Activated T-cell treated with anti-CD3 and anti-CD28 coated beads, Interleukin-2, amount 50 U/mL, for 72 hours (primary cell): ENCODE measurements at regions not wholly inside any gene's neighbourhood (a gene's known extent, or its start where the extent isn't known, plus 50 kb on each side); places are given as distances from the start of the nearest gene placed in this dataset.

Experiments used
- ATAC-seq, 2 donors: fragments of 150-1000 bp; cut with Tn5 transposase; replicated peaks in 1 of 2; 2 replicates each; pipeline ENCODE4 v1.10.0; 2021; ENCODE audit warnings: moderate library complexity in 2 of 2, mild to moderate bottlenecking in 1 of 2
- DNase-seq, 2 donors: peaks; one replicate each; pipeline ENCODE4 v3.0.0; 2021 to 2022; ENCODE audit warnings: mixed read lengths in 1 of 2
- H3K27ac Mint-ChIP-seq: one replicate; pipeline ENCODE4 v1.8.0; 2022; ENCODE audit warnings: mild to moderate bottlenecking, moderate library complexity, mixed read lengths
- H3K27me3 Mint-ChIP-seq: one replicate; pipeline ENCODE4 v1.8.0; 2022; ENCODE audit warnings: low read depth, mixed read lengths
- H3K36me3 Mint-ChIP-seq, 2 donors: one replicate each; pipeline ENCODE4 v1.8.0; 2022; ENCODE audit warnings: mixed read lengths in 2 of 2, mild to moderate bottlenecking in 1 of 2; ENCODE audit not compliant: insufficient read depth in 2 of 2
- H3K4me1 Mint-ChIP-seq: one replicate; pipeline ENCODE4 v1.8.0; 2022; ENCODE audit warnings: low read depth, mixed read lengths
- H3K4me3 Mint-ChIP-seq, 2 donors: one replicate each; pipeline ENCODE4 v1.8.0; 2022; ENCODE audit warnings: mild to moderate bottlenecking in 2 of 2, mixed read lengths in 2 of 2, moderate library complexity in 2 of 2
- H3K9me3 Mint-ChIP-seq, 2 donors: one replicate each; pipeline ENCODE4 v1.8.0; 2022; ENCODE audit warnings: mixed read lengths in 2 of 2

DNA sequence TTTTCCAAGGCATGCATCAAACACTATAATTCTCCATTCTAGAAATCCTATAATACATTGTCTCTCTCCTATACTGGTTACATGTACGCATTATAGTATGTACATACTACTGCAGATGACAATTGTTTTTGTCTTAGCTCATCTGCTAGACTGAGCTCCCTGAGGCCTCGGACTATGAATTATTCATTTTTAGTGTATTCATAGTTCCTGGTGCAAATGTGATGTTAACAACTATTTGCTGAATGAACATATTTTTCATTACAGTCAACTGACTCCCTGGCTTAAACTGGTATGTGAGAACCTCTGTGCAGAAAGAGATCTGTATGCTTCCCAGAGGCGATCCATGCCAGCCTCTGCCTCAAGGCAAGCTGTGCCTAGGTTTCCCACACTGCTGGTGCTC, 91.8 kb upstream of the PARP11 start:
- Mint-ChIP-seq H3K36me3 (no peaks in the 10 kb centered on the region), H3K4me3 (no peak overlapping the region), H3K27ac (no peak overlapping the region), H3K4me1 (peaks cover 25% of the 10 kb centered on the region), H3K9me3 (no peaks in the 10 kb centered on the region), H3K27me3 (no peaks in the 10 kb centered on the region)
- no peak for ATAC-seq
- DNase-seq = no peak

- ATAC-seq (no peak), DNase-seq (no peak)
- Mint-ChIP-seq H3K36me3 (no peaks in the 10 kb centered on the region), H3K4me3 (no peak overlapping the region), H3K27ac (no peak overlapping the region), H3K27me3 (no peaks in the 10 kb centered on the region), H3K4me1 (peaks cover 25% of the 10 kb centered on the region), H3K9me3 (no peaks in the 10 kb centered on the region)
Measured at GRCh38 chr12:3964439-3964838, 91.2 kb upstream of the PARP11 start.

DNA sequence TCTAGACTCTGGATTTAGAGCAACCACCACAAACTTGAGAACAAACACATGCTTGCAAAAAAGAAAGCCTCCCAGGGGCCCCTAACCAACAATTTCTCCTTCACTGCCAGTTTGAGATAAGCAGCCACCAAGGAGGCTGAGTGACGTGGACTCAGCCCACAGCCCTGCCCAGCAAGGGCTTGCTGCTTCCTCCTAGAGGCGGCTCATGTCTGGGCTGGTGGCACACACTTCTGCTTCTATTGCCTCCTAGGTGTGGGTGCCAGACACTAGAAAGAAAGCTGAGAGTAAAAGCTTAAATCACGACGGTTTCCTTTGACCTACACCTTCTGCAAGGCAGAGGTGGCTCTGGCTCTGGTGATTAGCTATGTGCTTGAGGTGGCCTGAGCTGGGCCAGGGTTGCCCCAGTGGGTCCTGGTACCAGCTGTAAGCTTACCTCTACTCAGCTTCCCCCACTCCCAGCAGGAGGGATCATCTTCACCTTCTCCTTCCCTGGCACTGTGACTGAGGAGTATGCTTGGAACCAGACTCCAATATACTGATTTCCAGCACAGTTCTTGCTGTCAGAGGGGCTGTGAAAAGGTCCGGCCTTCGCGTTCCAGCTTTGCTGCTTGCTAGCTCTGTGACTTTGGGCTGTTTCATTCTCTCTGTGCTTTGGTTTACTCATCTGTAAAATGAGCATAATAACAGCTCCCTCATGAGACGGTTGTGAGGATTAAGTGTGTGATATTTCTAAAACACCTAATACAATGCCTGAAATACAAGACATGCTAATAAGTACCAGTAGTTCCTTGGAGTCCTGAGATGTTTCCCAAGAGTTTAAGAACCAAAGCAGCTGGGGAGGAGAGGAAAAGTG, 89.7 kb upstream of the PARP11 start:
- Mint-ChIP-seq H3K36me3 (no peaks in the 10 kb centered on the region), H3K4me3 (peak overlapping the region; percentile 4 to 53), H3K27me3 (no peaks in the 10 kb centered on the region), H3K27ac (peak overlapping the region; percentile 41), H3K4me1 (peaks cover 19% of the 10 kb centered on the region), H3K9me3 (no peaks in the 10 kb centered on the region)
- ATAC-seq = peak; percentile 99 to 100
- peak; percentile 75 to 77 for DNase-seq

DNA sequence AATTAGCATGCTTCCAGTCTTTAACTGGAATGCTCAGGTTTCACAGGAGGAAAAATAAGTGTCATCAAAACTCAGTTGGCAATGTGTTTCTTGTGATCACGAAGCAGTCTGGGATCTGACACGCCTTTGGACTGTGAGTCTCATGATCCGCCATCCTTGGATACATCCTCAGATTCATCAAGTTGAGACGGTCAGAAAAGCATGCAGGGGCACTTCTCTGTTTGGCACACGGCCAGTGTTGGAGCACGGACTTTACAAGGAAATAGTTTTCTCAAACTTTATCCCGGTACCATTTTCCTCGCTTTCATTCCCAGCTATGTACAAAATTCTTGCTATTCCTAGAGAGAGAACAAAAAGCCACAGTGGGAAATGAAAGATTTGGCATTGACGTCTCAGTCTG, 88.4 kb upstream of the PARP11 start:
- peak overlapping the region; percentile 41 for H3K27ac Mint-ChIP-seq
- H3K36me3 Mint-ChIP-seq = no peaks in the 10 kb centered on the region
- no peak for DNase-seq
- H3K4me1 Mint-ChIP-seq = peaks cover 19% of the 10 kb centered on the region
- no peaks in the 10 kb centered on the region for H3K27me3 Mint-ChIP-seq
- ATAC-seq = no peak
- H3K4me3 Mint-ChIP-seq = peak overlapping the region in 1 of 2 donors; percentile 4
- no peaks in the 10 kb centered on the region for H3K9me3 Mint-ChIP-seq

GRCh38 chr12:3959799-3960560, 86.8 kb upstream of the PARP11 start:
- no peaks in the 10 kb centered on the region for H3K27me3 Mint-ChIP-seq
- no peak overlapping the region for H3K27ac Mint-ChIP-seq
- H3K9me3 Mint-ChIP-seq = peaks cover 0 to 1% of the 10 kb centered on the region in 2 donors
- H3K36me3 Mint-ChIP-seq = peaks cover 0 to 1% of the 10 kb centered on the region in 2 donors
- no peak for DNase-seq
- ATAC-seq = no peak
- H3K4me3 Mint-ChIP-seq = no peak overlapping the region
- H3K4me1 Mint-ChIP-seq = peaks cover 23% of the 10 kb centered on the region

GRCh38 chr12:3958534-3958933, 85.3 kb upstream of the PARP11 start:
- ATAC-seq = no peak
- Mint-ChIP-seq H3K9me3 (peaks cover 0 to 1% of the 10 kb centered on the region in 2 donors), H3K27ac (no peak overlapping the region), H3K4me3 (no peak overlapping the region), H3K36me3 (peaks cover 0 to 1% of the 10 kb centered on the region in 2 donors), H3K4me1 (peaks cover 28% of the 10 kb centered on the region), H3K27me3 (no peaks in the 10 kb centered on the region)
- no peak for DNase-seq

DNA sequence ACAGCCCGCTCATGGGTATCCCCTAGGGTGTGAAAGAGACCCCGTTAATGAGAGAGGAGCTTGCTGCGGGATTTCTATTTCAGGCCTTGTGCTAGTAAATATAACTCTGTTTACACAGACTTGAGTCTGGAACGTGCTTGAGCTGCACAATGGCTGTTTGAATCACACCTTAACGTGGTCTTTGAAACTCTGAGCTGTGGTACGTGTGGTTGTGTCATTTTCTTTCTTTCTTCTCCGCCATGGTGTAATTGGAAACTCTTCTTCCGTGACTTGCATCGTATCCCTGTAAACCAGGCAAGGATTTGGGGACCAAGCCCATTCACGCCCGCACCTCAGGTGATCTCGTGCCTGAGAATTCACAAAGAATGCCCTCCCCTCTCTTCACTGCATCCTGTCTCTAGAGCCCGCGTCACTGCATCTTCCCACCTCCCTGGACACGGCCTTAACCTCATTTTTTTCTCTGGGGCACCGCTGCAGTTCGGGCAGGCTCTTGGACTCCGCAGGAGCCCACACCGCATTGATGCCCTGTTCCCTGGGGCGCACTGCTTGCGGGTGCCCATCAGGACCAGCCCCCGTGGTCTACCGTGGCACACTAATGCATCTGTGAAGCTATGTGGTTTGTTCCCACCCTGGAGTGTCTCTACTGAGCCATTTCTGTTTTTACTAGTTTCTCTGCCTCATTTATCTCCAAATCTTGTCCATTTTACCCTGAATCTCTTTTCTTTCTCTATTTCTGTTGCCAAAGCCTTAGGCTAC, 78.4 kb upstream of the PARP11 start:
- peak overlapping the region; percentile 81 for H3K27ac Mint-ChIP-seq
- peaks cover 5 to 7% of the 10 kb centered on the region in 2 donors for H3K9me3 Mint-ChIP-seq
- peaks cover 8 to 9% of the 10 kb centered on the region in 2 donors for H3K36me3 Mint-ChIP-seq
- ATAC-seq (peak; percentile 40 to 62), DNase-seq (peak in 1 of 2 donors; percentile 10)
- no peaks in the 10 kb centered on the region for H3K27me3 Mint-ChIP-seq
- peaks cover 59% of the 10 kb centered on the region for H3K4me1 Mint-ChIP-seq
- peak overlapping the region; percentile 63 to 73 for H3K4me3 Mint-ChIP-seq

DNA sequence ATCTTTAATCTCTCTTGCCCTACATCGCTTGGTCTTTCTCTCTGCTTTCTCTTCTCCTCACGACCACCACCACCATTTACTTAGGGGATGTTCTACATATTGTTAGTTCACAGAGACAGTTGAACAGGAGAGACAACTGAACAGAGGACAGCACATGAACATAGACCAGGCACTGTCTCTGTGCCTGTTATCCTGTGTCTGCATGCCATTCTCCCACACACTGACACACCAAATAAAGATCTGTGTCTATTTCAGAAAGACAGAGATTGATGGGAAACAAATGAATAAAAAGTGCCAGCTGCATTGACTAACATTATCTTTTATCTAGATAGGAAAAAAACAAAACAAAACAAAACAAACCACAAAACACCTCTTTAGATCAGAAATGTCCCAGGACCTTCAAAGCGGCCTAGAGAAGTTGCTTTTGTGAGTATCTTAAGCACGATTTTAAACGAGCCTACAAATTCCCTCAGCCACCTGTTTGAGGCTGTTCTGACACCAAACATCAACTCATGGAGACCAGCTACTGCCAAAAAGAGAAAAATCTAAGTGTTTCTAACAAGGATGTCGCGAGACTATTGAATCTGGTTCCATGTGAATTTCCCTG, 77.6 kb upstream of the PARP11 start:
- Mint-ChIP-seq H3K9me3 (peaks cover 7 to 11% of the 10 kb centered on the region in 2 donors), H3K4me3 (peak overlapping the region; percentile 63 to 64), H3K27me3 (no peaks in the 10 kb centered on the region), H3K36me3 (peaks cover 8 to 9% of the 10 kb centered on the region in 2 donors), H3K4me1 (peaks cover 59% of the 10 kb centered on the region), H3K27ac (peak overlapping the region; percentile 81)
- DNase-seq = no peak
- ATAC-seq = peak; percentile 64

DNA sequence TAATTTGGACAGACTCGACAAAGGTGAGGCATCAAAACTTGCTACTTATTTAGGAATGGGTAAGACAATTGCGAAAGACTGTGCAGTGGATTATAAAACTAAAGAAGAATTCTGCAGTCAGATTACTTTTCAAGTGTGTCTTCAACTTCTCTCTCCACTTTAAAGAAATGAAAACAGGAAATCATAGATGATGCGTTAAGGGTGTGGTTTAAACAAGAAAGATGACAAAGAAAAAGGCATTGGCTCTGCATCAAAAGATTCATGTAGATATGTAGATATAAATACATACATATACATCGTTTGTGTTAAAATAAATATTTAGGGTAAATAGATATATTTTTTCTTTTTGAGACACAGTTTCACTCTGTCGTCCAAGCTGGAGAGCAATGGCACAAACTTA, 74.6 kb upstream of the PARP11 start:
- H3K27ac Mint-ChIP-seq = peak overlapping the region; percentile 91
- no peaks in the 10 kb centered on the region for H3K27me3 Mint-ChIP-seq
- peaks cover 6 to 11% of the 10 kb centered on the region in 2 donors for H3K9me3 Mint-ChIP-seq
- peaks cover 6 to 9% of the 10 kb centered on the region in 2 donors for H3K36me3 Mint-ChIP-seq
- peak overlapping the region; percentile 50 to 75 for H3K4me3 Mint-ChIP-seq
- peaks cover 50% of the 10 kb centered on the region for H3K4me1 Mint-ChIP-seq
- DNase-seq = no peak
- ATAC-seq = peak; percentile 31 to 39

DNA sequence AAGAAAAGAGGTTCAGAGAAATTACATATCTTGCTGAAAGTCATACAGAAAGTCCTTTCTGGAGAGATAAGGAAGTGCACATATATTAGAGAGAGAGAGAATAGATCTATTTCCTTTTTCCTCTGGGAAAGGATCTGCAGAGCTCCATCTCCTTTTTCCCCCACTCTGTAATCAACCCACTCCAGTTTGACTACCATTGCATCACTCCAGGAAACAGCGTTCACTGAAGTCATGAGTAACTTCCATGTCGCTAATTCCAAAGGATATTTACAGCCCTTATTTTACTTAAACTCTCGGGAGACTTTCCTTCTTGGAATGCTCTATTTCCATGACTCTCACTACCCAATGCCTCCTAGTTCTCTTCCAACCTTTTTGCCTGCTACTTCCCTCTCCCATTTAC, 72.5 kb upstream of the PARP11 start:
- no peak overlapping the region for H3K4me3 Mint-ChIP-seq
- no peaks in the 10 kb centered on the region for H3K27me3 Mint-ChIP-seq
- H3K9me3 Mint-ChIP-seq = peaks cover 6 to 11% of the 10 kb centered on the region in 2 donors
- DNase-seq (no peak), ATAC-seq (no peak)
- peak overlapping the region; percentile 25 for H3K27ac Mint-ChIP-seq
- peaks cover 35% of the 10 kb centered on the region for H3K4me1 Mint-ChIP-seq
- peaks cover 6% of the 10 kb centered on the region in 2 donors for H3K36me3 Mint-ChIP-seq

DNA sequence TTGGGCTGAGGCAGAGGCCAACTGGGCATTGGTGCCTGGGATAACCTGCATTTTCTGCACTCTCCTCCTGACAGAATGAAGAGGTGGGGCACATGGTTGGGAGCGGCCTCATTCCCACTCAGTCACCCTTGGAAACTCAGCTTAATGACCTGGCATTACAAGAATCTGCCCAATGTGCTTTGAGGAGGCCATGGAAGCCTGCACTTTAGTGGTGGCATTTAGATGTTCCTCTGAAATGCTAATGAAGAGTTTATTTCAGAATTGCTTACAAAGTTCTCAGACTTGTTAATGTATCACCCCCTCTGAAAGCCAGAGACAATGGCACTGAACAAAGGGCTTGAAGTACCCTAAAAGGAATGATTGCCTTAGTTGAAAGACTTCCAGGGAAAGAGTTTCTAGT, 71.4 kb upstream of the PARP11 start:
- H3K27ac Mint-ChIP-seq = no peak overlapping the region
- ATAC-seq = no peak

DNA sequence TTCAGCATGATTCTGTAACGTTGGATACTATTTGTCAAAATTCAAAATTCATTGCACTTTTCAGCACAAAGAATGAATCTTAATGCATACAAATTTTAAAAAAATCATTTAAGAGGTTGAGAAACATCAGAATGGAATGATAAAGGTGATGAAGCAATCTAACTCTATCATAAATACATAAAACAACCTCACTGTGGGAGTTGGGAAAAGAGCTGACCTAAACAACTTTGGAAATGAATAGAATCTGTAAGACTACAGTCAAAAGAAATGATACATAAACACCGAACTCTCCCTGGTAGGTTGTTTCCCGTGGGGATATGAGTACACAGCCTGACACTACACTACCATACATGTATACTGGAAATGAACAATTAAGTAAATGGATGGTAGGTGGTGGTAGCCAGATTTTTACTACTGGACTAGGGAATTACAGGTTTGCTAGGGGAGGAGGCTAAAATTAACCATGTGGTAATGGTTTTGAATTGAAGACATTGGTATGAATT, 64.9 kb upstream of the PARP11 start:
- Mint-ChIP-seq H3K9me3 (no peaks in the 10 kb centered on the region), H3K4me3 (no peak overlapping the region), H3K27ac (no peak overlapping the region), H3K36me3 (no peaks in the 10 kb centered on the region), H3K27me3 (no peaks in the 10 kb centered on the region), H3K4me1 (peaks cover 25% of the 10 kb centered on the region)
- ATAC-seq (peak in 1 of 2 donors; percentile 66), DNase-seq (no peak)

More for the DNA sequence above, 71.4 kb upstream of the PARP11 start:
- Mint-ChIP-seq H3K36me3 (peaks cover 4% of the 10 kb centered on the region in 2 donors), H3K4me3 (no peak overlapping the region), H3K9me3 (peaks cover 6 to 11% of the 10 kb centered on the region in 2 donors), H3K4me1 (peaks cover 25% of the 10 kb centered on the region), H3K27me3 (no peaks in the 10 kb centered on the region)
- DNase-seq = no peak
